ENCODE measurements at regions not wholly inside any gene's neighbourhood (a gene's known extent, or its start where the extent isn't known, plus 50 kb on each side); places are given as distances from the start of the nearest gene placed in this dataset.

DNA sequence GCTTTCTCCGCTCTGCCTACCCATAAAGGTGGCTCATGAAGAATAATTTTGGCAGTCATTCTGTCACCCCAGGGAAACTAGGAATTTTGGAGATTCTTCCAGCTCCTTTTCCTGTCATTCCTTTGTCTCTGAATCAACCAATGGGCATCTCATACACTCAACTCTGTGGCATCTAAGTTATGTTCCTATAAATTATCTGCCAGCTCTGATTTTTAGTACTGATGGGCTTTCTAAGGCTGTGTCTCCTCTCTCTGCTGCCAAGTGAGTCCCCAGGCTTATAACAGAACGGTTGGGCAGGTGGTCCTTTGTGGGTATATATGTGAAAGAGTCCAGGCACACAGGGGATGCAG, 226.8 kb downstream of the NMUR2 start:
- no peak for TF ChIP-seq POLR2A (IDR thresholded peaks at IDR 0.05)
- TF ChIP-seq, protein P1, sequence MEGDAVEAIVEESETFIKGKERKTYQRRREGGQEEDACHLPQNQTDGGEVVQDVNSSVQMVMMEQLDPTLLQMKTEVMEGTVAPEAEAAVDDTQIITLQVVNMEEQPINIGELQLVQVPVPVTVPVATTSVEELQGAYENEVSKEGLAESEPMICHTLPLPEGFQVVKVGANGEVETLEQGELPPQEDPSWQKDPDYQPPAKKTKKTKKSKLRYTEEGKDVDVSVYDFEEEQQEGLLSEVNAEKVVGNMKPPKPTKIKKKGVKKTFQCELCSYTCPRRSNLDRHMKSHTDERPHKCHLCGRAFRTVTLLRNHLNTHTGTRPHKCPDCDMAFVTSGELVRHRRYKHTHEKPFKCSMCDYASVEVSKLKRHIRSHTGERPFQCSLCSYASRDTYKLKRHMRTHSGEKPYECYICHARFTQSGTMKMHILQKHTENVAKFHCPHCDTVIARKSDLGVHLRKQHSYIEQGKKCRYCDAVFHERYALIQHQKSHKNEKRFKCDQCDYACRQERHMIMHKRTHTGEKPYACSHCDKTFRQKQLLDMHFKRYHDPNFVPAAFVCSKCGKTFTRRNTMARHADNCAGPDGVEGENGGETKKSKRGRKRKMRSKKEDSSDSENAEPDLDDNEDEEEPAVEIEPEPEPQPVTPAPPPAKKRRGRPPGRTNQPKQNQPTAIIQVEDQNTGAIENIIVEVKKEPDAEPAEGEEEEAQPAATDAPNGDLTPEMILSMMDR (IDR thresholded peaks at IDR 0.05): no peak
- TF ChIP-seq POLR2AphosphoS5 (IDR thresholded peaks at IDR 0.05; ENCODE audit: insufficient read depth in 1 of 2, low read depth in 1 of 2): no peak

Measured in vagina (tissue), 2 donors.